ENCODE measurements at regions not wholly inside any gene's neighbourhood (a gene's known extent, or its start where the extent isn't known, plus 50 kb on each side); places are given as distances from the start of the nearest gene placed in this dataset.
"Not testable (repeated sequence)": the region's sequence is repeated elsewhere in the genome, so short reads cannot be mapped to it uniquely, and the experiment has no call there.

- DNase-seq = no peak
Observed at GRCh38 chrX:115702982-115703381, 142.0 kb downstream of the PLS3 start.

DNA sequence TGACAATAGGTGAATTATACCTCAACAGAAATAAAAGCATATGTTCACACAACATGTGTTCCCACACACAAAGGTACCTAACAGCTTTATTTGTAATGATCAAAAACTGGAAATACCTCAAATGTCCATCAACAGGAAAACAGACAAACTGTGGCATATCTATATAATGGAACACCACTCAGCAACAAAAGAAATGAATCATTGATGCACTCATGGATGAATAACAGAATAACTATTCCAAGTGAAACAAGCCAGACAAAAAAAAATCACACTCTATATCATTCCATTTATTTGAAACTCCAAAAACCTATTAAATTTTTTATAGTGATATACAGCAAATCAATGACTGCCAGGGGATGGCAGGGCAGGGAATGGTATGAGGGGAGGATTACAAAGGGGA lies 148.1 kb downstream of the PLS3 start:
- DNase-seq = no peak

DNA sequence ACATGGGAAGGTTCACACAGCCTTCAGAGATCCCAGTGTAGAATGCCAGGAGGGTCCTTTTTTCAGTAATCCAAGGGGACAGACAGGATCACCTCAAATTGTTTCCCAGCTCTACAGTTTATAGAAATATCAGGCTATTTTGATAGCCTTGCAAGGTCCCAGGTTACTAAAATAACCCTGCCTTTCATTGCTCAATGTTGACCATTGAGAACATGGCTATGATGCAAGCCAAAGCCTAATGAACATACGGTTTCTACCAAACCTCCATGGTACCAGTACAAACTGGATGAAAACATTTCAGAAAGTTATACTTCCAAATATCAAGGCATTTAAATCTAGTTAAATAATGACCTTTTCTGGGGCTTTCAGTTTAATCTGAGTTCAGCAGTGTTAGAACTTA lies 151.5 kb downstream of the PLS3 start:
- DNase-seq = no peak

GRCh38 chrX:115713460-115713859 lies 152.5 kb downstream of the PLS3 start:
- no peak for DNase-seq

DNA sequence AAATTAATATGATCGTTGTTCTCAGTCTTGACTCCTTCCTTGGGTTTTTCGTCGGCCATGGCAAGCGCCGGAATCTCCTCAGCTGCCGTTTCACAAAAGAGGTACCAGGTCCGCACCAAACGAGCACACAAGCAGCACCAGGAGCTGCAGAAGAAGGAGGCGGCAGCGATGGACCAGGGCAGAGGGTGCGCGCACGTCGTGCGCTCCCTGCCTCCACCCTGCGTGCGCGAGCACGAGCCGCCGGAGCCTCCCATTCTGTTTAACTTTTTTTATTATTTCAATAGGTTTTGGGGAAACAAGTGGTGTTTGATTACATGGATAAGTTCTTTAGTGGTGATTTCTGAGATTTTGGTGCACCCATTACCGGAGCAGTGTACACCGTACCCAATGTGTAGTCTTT lies 158.2 kb downstream of the PLS3 start:
- DNase-seq = peak; percentile 21

DNA sequence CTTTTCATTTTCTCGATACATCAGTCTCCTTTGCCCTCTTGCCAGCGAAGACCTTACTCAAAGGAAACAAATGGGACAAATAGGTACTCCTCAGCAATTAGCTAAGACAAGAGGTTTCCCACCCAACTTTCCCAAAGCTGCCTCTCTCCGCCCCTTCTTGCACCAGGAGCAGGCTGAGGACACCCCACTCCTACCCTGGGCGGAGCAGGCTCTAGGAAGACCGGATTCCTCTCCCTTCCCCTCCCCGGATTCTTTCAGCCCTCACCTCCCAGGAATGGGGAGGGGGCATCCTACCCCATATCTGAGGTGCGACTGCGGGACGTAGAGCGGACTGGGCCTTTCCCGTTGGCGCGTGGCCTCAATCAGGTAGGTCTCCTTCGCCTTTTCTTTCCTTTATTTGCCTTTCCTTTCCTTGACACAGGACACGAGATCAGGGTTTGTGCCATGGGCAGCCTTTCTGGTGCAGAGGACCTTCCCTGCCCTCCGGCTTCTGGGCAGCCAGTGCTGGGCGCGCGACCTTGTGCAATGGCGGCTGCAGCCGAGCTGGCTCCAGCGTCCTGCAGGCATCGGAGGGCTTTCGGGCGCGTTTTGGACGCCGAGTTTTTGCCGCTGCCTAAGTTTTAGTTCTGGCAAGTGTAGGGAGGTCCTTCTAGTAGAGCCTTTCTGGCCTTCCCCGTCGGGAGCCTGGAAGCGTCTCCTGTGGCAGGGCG lies 161.9 kb downstream of the PLS3 start:
- not testable (repeated sequence) for DNase-seq

DNA sequence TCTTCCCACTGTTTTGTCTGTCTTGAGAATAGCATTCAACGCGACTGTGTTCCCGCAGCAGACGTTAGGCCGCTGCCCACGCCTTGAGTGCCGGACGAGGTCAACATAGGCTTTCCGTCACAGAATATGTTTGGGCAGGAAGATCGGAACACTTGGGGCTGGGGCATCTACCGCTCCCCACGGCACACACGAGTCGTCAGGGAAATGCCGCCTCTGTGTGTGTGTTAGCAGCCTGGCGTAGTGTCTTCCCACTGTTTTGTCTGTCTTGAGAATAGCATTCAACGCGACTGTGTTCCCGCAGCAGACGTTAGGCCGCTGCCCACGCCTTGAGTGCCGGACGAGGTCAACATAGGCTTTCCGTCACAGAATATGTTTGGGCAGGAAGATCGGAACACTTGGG lies 164.4 kb downstream of the PLS3 start:
- DNase-seq = not testable (repeated sequence)

DNA sequence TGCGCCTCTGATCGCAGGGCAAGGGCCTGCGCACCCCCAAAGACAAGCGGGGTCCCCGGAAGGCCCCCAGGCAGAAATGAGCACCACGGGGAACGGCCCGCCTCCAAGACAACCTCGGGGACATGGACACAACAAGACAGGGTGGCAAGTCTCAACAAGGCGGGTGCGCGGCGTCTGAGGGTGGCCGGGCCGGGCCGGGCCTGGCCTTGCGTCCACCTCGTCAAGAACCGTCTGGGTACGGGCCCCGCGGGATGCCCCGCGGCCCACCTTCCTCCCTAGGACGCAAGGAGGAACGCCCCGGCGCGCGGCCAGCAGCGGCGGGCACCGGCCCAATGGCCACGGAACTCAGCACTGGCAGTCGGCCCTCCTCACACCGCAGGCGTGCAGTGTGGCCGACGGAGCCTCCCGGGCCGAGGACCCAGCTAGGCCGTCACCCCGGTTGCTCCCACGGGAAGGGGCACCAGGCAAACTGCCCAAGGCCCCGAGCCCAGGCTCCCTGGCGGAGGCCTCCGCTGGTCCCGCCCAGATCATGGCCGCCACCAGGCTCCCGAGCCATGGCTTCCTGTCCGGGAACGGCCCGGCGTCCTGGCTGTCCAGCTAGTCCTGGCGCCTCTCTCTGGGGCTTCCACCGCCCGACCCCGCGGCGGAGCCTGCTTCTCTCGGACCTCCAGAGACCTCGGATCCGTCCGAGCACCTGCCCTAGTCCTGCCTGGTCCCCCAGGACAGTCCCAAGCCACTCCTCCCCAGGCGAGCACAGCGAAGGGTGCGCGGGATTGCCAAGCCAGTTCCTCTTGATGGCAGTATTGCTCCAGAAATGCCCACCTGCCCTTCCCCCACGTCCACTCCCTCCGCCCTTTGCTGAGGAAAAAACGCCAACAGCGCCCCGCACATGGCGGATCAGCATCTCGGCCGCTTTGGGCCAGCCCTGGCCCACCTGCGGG lies 167.1 kb downstream of the PLS3 start:
- DNase-seq = not testable (repeated sequence)

- DNase-seq = not testable (repeated sequence)
Observed at GRCh38 chrX:115732530-115732929, 171.6 kb downstream of the PLS3 start.

- not testable (repeated sequence) for DNase-seq
Observed at GRCh38 chrX:115735269-115735668, 174.3 kb downstream of the PLS3 start.

Data from NCI-H510A treated with DMSO at 0.1 percent for 48 hours (cell line).